Mesodermal cell (in vitro differentiated cells): ENCODE measurements at regions not wholly inside any gene's neighbourhood (a gene's known extent, or its start where the extent isn't known, plus 50 kb on each side); places are given as distances from the start of the nearest gene placed in this dataset.

ENCODE experiments used
- H3K27ac ChIP-seq: 2 replicates; pipeline ENCODE4 v1.7.0; 2013; ENCODE audit warnings: mild to moderate bottlenecking, low read depth, low read length, moderate library complexity; ENCODE audit not compliant: severe bottlenecking
- H3K36me3 ChIP-seq: 2 replicates; pipeline ENCODE4 v1.7.1; 2013; ENCODE audit warnings: mild to moderate bottlenecking, low read length, moderate library complexity; ENCODE audit not compliant: control insufficient read depth, insufficient read depth
- H3K4me1 ChIP-seq: one replicate; pipeline ENCODE4 v1.7.1; 2013; ENCODE audit warnings: mild to moderate bottlenecking, low read length; ENCODE audit not compliant: insufficient read depth, control insufficient read depth, poor library complexity, severe bottlenecking
- H3K4me3 ChIP-seq: 2 replicates; pipeline ENCODE4 v1.7.0; 2013; ENCODE audit warnings: low read length, control low read depth, mild to moderate bottlenecking; ENCODE audit not compliant: insufficient read depth, poor library complexity, severe bottlenecking; ENCODE audit errors: extremely low read depth
- H3K9me3 ChIP-seq: 2 replicates; pipeline ENCODE4 v1.7.1; 2013; ENCODE audit warnings: mild to moderate bottlenecking, low read length, moderate library complexity; ENCODE audit not compliant: control insufficient read depth
- WGBS, 2 experiments: methylation state at CpG; one replicate each; pipeline ENCODE4 v1.1.5; 2013; ENCODE audit warnings: missing lambda C conversion rate in 2 of 2; ENCODE audit not compliant: insufficient coverage in 2 of 2; 5-methylcytosine and 5-hydroxymethylcytosine counted together

- Histone ChIP-seq H3K27ac (no peak overlapping the region), H3K9me3 (no peaks in the 10 kb centered on the region), H3K36me3 (no peaks in the 10 kb centered on the region), H3K4me3 (no peak overlapping the region), H3K4me1 (peaks cover 6% of the 10 kb centered on the region)
- 91 to 96% methylated on average over 6 to 8 of the region's 9 CpGs for WGBS, 2 experiments
Observed at GRCh38 chr13:31057403-31058033, 104.2 kb downstream of the HSPH1 start.

GRCh38 chr13:31056644-31057271 lies 104.9 kb downstream of the HSPH1 start:
- Histone ChIP-seq H3K4me1 (peaks cover 6% of the 10 kb centered on the region), H3K9me3 (no peaks in the 10 kb centered on the region), H3K27ac (no peak overlapping the region), H3K36me3 (no peaks in the 10 kb centered on the region), H3K4me3 (no peak overlapping the region)
- 61 to 63% methylated on average over 6 to 10 of the region's 10 CpGs for WGBS, 2 experiments

GRCh38 chr13:31055589-31055988 lies 106.1 kb downstream of the HSPH1 start:
- Histone ChIP-seq H3K9me3 (no peaks in the 10 kb centered on the region), H3K27ac (no peak overlapping the region), H3K4me3 (no peak overlapping the region), H3K4me1 (peaks cover 17% of the 10 kb centered on the region), H3K36me3 (no peaks in the 10 kb centered on the region)
- WGBS, 2 experiments = 85 to 86% methylated on average over 2 of the region's 5 CpGs

- WGBS, 2 experiments = 75 to 88% methylated on average over 2 of the region's 4 CpGs
- H3K4me1 ChIP-seq = peaks cover 17% of the 10 kb centered on the region
- no peak overlapping the region for H3K27ac ChIP-seq
- no peaks in the 10 kb centered on the region for H3K9me3 ChIP-seq
- no peak overlapping the region for H3K4me3 ChIP-seq
- no peaks in the 10 kb centered on the region for H3K36me3 ChIP-seq
Observed at GRCh38 chr13:31054632-31055031, 107.1 kb downstream of the HSPH1 start.

- 95% methylated on average over 4 of the region's 6 CpGs; no CpG with 5 or more reads in 1 of the 2 experiments for WGBS, 2 experiments
- Histone ChIP-seq H3K4me3 (no peak overlapping the region), H3K9me3 (no peaks in the 10 kb centered on the region), H3K27ac (no peak overlapping the region), H3K4me1 (peaks cover 18% of the 10 kb centered on the region), H3K36me3 (no peaks in the 10 kb centered on the region)
Observed at GRCh38 chr13:31053896-31054295, 107.8 kb downstream of the HSPH1 start.

- 70 to 71% methylated on average over 7 of the region's 7 CpGs for WGBS, 2 experiments
- Histone ChIP-seq H3K4me3 (no peak overlapping the region), H3K27ac (no peak overlapping the region), H3K4me1 (peaks cover 25% of the 10 kb centered on the region), H3K9me3 (no peaks in the 10 kb centered on the region), H3K36me3 (no peaks in the 10 kb centered on the region)
Observed at GRCh38 chr13:31053091-31053490, 108.6 kb downstream of the HSPH1 start.

- H3K4me1 ChIP-seq = peaks cover 29% of the 10 kb centered on the region
- H3K27ac ChIP-seq = no peak overlapping the region
- H3K9me3 ChIP-seq = no peaks in the 10 kb centered on the region
- WGBS, 2 experiments = 95 to 96% methylated on average over 4 to 8 of the region's 8 CpGs
- no peaks in the 10 kb centered on the region for H3K36me3 ChIP-seq
- H3K4me3 ChIP-seq = no peak overlapping the region
Observed at GRCh38 chr13:31052478-31052877, 109.2 kb downstream of the HSPH1 start.

- no peaks in the 10 kb centered on the region for H3K36me3 ChIP-seq
- H3K27ac ChIP-seq = no peak overlapping the region
- peaks cover 31% of the 10 kb centered on the region for H3K4me1 ChIP-seq
- no peaks in the 10 kb centered on the region for H3K9me3 ChIP-seq
- H3K4me3 ChIP-seq = no peak overlapping the region
- WGBS, 2 experiments = 84 to 85% methylated on average over 6 of the region's 8 CpGs
Observed at GRCh38 chr13:31051999-31052398, 109.7 kb downstream of the HSPH1 start.

GRCh38 chr13:31050486-31051400 lies 111.0 kb downstream of the HSPH1 start:
- H3K36me3 ChIP-seq = no peaks in the 10 kb centered on the region
- no peak overlapping the region for H3K27ac ChIP-seq
- no peaks in the 10 kb centered on the region for H3K9me3 ChIP-seq
- H3K4me1 ChIP-seq = peaks cover 36% of the 10 kb centered on the region
- WGBS, 2 experiments = 83 to 93% methylated on average over 3 of the region's 6 CpGs
- no peak overlapping the region for H3K4me3 ChIP-seq

GRCh38 chr13:31049833-31050232 lies 111.9 kb downstream of the HSPH1 start:
- peaks cover 43% of the 10 kb centered on the region for H3K4me1 ChIP-seq
- no peaks in the 10 kb centered on the region for H3K36me3 ChIP-seq
- H3K4me3 ChIP-seq = no peak overlapping the region
- no peak overlapping the region for H3K27ac ChIP-seq
- 94% methylated on average over 6 of the region's 6 CpGs for WGBS, 2 experiments
- no peaks in the 10 kb centered on the region for H3K9me3 ChIP-seq
